HEK293 (cell line): ENCODE measurements at regions not wholly inside any gene's neighbourhood (a gene's known extent, or its start where the extent isn't known, plus 50 kb on each side); places are given as distances from the start of the nearest gene placed in this dataset.

Source experiments
- CTCF ChIA-PET: fragments of 350-600 bp; formaldehyde crosslinking; extraction: SDS; loops from one replicate; lab custom pipeline; 2021; ENCODE audit warnings: antibody characterized with exemption; lab: Yijun Ruan, JAX
- POLR2A ChIA-PET: fragments of 300-600 bp; formaldehyde crosslinking; extraction: SDS; loops from one replicate; lab custom pipeline; 2020; ENCODE audit warnings: antibody characterized with exemption, inconsistent platforms; lab: Yijun Ruan, JAX
- H3K27ac ChIP-seq: fragments of 200-500 bp; sonication (Bioruptor generic); 2 replicates; pipeline ENCODE4 v1.5.1; 2014; ENCODE audit warnings: low read depth, low read length, control low read depth, inconsistent platforms; ENCODE audit errors: extremely low read depth
- H3K36me3 ChIP-seq, 2 experiments: fragments of 200-500 bp in 1 of 2; sonication (Bioruptor generic) in 1 of 2; 1 replicate in 1 of 2; 2 replicates in 1 of 2; pipeline ENCODE4 v1.5.1; 2014 to 2017; ENCODE audit warnings: inconsistent platforms in 2 of 2, low read length in 2 of 2; ENCODE audit not compliant: control insufficient read depth in 2 of 2, insufficient read depth in 1 of 2
- H3K4me1 ChIP-seq: fragments of 200-500 bp; sonication (Bioruptor generic); 2 replicates; pipeline ENCODE4 v1.5.1; 2014; ENCODE audit warnings: mild to moderate bottlenecking, low read length, inconsistent platforms; ENCODE audit not compliant: control insufficient read depth, insufficient read depth
- H3K4me3 ChIP-seq: 2 replicates; pipeline ENCODE4 v1.5.1; 2011; ENCODE audit warnings: low read depth, mild to moderate bottlenecking, control low read depth, low read length, moderate library complexity
- H3K9me3 ChIP-seq: fragments of 200-500 bp; sonication (Bioruptor generic); 2 replicates; pipeline ENCODE4 v1.5.1; 2014; ENCODE audit warnings: low read depth, low read length, inconsistent platforms; ENCODE audit not compliant: control insufficient read depth, insufficient read depth
- BCL11A ChIP-seq: fragments of 450-650 bp; formaldehyde crosslinking; IDR thresholded peaks from 2 replicates; pipeline ENCODE4 v1.5.1; 2016; ENCODE audit warnings: low read depth, missing biosample characterization, missing genetic modification characterization
- HOXC10 ChIP-seq: sonication (generic); formaldehyde crosslinking; IDR thresholded peaks from 2 replicates; pipeline ENCODE4 v1.8.1; 2023; ENCODE audit warnings: mild to moderate bottlenecking, missing genetic modification reagents
- KLF17 ChIP-seq: fragments of 450-650 bp; formaldehyde crosslinking; IDR thresholded peaks from 2 replicates; pipeline ENCODE4 v1.5.1; 2016; ENCODE audit warnings: missing biosample characterization, missing genetic modification characterization
- KLF8 ChIP-seq: fragments of 450-650 bp; formaldehyde crosslinking; IDR thresholded peaks from 2 replicates; pipeline ENCODE4 v1.5.1; 2016; ENCODE audit warnings: missing biosample characterization, missing genetic modification characterization
- PRDM6 ChIP-seq: fragments of 450-650 bp; formaldehyde crosslinking; IDR thresholded peaks from 2 replicates; pipeline ENCODE4 v1.5.1; 2017; ENCODE audit warnings: missing biosample characterization, missing genetic modification characterization
- SCRT2 ChIP-seq: fragments of 450-650 bp; formaldehyde crosslinking; IDR thresholded peaks from 2 replicates; pipeline ENCODE4 v1.5.1; 2016; ENCODE audit warnings: missing biosample characterization, missing genetic modification characterization
- SP7 ChIP-seq: fragments of 450-650 bp; formaldehyde crosslinking; IDR thresholded peaks from 2 replicates; pipeline ENCODE4 v1.5.1; 2016; ENCODE audit warnings: missing biosample characterization, missing genetic modification characterization
- TRIM28 ChIP-seq: IDR thresholded peaks from 2 replicates; pipeline ENCODE4 v1.6.1; 2011; ENCODE audit warnings: low read length, control low read depth, borderline replicate concordance
- ZBTB1 ChIP-seq: fragments of 450-650 bp; formaldehyde crosslinking; IDR thresholded peaks from 2 replicates; pipeline ENCODE4 v1.5.1; 2016; ENCODE audit warnings: missing biosample characterization, missing genetic modification characterization
- ZBTB10 ChIP-seq: fragments of 450-650 bp; formaldehyde crosslinking; IDR thresholded peaks from 2 replicates; pipeline ENCODE4 v1.5.1; 2016; ENCODE audit warnings: missing biosample characterization, missing genetic modification characterization
- ZBTB26 ChIP-seq: fragments of 450-650 bp; formaldehyde crosslinking; optimal IDR thresholded peaks from 2 replicates; pipeline ENCODE3; 2016; ENCODE audit warnings: missing biosample characterization, mild to moderate bottlenecking, missing genetic modification characterization
- ZNF140 ChIP-seq: fragments of 450-650 bp; formaldehyde crosslinking; IDR thresholded peaks from 2 replicates; pipeline ENCODE4 v1.5.1; 2016; ENCODE audit warnings: missing biosample characterization, missing genetic modification characterization
- ZNF16 ChIP-seq: fragments of 450-650 bp; formaldehyde crosslinking; IDR thresholded peaks from 2 replicates; pipeline ENCODE4 v1.5.1; 2016; ENCODE audit warnings: low read depth, missing biosample characterization, missing genetic modification characterization
- ZNF18 ChIP-seq: fragments of 450-650 bp; formaldehyde crosslinking; IDR thresholded peaks from 2 replicates; pipeline ENCODE4 v1.5.1; 2016; ENCODE audit warnings: missing biosample characterization, missing genetic modification characterization
- ZNF501 ChIP-seq: fragments of 450-650 bp; formaldehyde crosslinking; IDR thresholded peaks from 2 replicates; pipeline ENCODE4 v1.5.1; 2016; ENCODE audit warnings: missing biosample characterization, missing genetic modification characterization
- ZNF555 ChIP-seq: fragments of 450-650 bp; formaldehyde crosslinking; conservative IDR thresholded peaks from 2 replicates; pipeline ENCODE4 v1.5.1; 2017; ENCODE audit warnings: missing biosample characterization, mild to moderate bottlenecking, missing genetic modification characterization, inconsistent platforms
- ZNF701 ChIP-seq: fragments of 450-650 bp; formaldehyde crosslinking; IDR thresholded peaks from 2 replicates; pipeline ENCODE4 v1.5.1; 2016; ENCODE audit warnings: missing biosample characterization, missing genetic modification characterization
- ZNF76 ChIP-seq: fragments of 450-650 bp; formaldehyde crosslinking; IDR thresholded peaks from 2 replicates; pipeline ENCODE4; 2016; ENCODE audit warnings: low read depth, missing biosample characterization, missing genetic modification characterization, borderline replicate concordance
- ZNF792 ChIP-seq: fragments of 450-650 bp; formaldehyde crosslinking; IDR thresholded peaks from 2 replicates; pipeline ENCODE4 v1.5.1; 2016; ENCODE audit warnings: missing biosample characterization, missing genetic modification characterization
- ZNF837 ChIP-seq: fragments of 450-650 bp; formaldehyde crosslinking; IDR thresholded peaks from 2 replicates; pipeline ENCODE4 v1.5.1; 2016; ENCODE audit warnings: missing biosample characterization, missing genetic modification characterization
- ZSCAN4 ChIP-seq: fragments of 450-650 bp; formaldehyde crosslinking; IDR thresholded peaks from 2 replicates; pipeline ENCODE4 v1.5.1; 2017; ENCODE audit warnings: missing biosample characterization, missing genetic modification characterization

GRCh38 chr9:79813258-79813638 is 241.5 kb downstream of the TLE4 start:
- Histone ChIP-seq H3K9me3 (no peaks in the 10 kb centered on the region), H3K27ac (no peak overlapping the region), H3K4me1 (no peaks in the 10 kb centered on the region), H3K4me3 (no peak overlapping the region), H3K36me3 (no peaks in the 10 kb centered on the region)
- TF ChIP-seq ZSCAN4 (tag by site-specific recombination) (no peak), ZBTB26 (tag by site-specific recombination) (no peak), BCL11A (tag by site-specific recombination) (no peak), ZNF76 (tag by site-specific recombination) (no peak), ZNF16 (no peak), ZBTB10 (no peak), KLF17 (tag by site-specific recombination) (no peak), PRDM6 (tag by site-specific recombination) (0 out of 2 replicates have a peak, but pooled peaks have one; percentile 16), ZBTB1 (tag by site-specific recombination) (no peak), ZNF501 (no peak), ZNF18 (tag by site-specific recombination) (no peak), TRIM28 (peak; percentile 94; the same call in 1 of the 2 replicates), ZNF140 (tag by site-specific recombination) (no peak)
- ChIA-PET POLR2A (no interaction called here), CTCF (interaction anchor here (0.7 to 0.9 kb wide), 3 partner anchors 8 to 60 kb away, joined by 3 to 4 read pairs (median 3); no protein-coding TSS in a partner anchor)

GRCh38 chr9:79812507-79813257 is 240.9 kb downstream of the TLE4 start:
- no peaks in the 10 kb centered on the region for H3K36me3 ChIP-seq
- ChIA-PET CTCF (interaction anchor here (0.7 kb wide), 1 partner anchor 32 kb away, joined by 4 read pairs; no protein-coding TSS in a partner anchor), POLR2A (no interaction called here)
- no peaks in the 10 kb centered on the region for H3K4me1 ChIP-seq
- no peak overlapping the region for H3K27ac ChIP-seq
- no peak overlapping the region for H3K4me3 ChIP-seq
- no peaks in the 10 kb centered on the region for H3K9me3 ChIP-seq
- TF ChIP-seq SCRT2 (tag by site-specific recombination) (no peak), ZNF555 (no peak), ZNF792 (tag by site-specific recombination) (no peak), ZNF701 (tag by site-specific recombination) (no peak), KLF8 (no peak), ZNF837 (no peak), HOXC10 (no peak), SP7 (no peak)
